OCI-LY3 (cell line): ENCODE measurements at regions not wholly inside any gene's neighbourhood (a gene's known extent, or its start where the extent isn't known, plus 50 kb on each side); places are given as distances from the start of the nearest gene placed in this dataset.

Experiments
- CTCF ChIP-seq: fragments of 200-600, 300-600 bp; sonication (generic); IDR thresholded peaks from 2 replicates; pipeline ENCODE4 v1.5.1; 2014; ENCODE audit warnings: antibody characterized with exemption, low read length, low read depth
- EZH2phosphoT487 ChIP-seq: fragments of 200-600 bp; shearing (Covaris generic); IDR thresholded peaks from 2 replicates; pipeline ENCODE4 v1.6.1; 2018; ENCODE audit warnings: antibody characterized with exemption, mixed run types, low read depth

DNA sequence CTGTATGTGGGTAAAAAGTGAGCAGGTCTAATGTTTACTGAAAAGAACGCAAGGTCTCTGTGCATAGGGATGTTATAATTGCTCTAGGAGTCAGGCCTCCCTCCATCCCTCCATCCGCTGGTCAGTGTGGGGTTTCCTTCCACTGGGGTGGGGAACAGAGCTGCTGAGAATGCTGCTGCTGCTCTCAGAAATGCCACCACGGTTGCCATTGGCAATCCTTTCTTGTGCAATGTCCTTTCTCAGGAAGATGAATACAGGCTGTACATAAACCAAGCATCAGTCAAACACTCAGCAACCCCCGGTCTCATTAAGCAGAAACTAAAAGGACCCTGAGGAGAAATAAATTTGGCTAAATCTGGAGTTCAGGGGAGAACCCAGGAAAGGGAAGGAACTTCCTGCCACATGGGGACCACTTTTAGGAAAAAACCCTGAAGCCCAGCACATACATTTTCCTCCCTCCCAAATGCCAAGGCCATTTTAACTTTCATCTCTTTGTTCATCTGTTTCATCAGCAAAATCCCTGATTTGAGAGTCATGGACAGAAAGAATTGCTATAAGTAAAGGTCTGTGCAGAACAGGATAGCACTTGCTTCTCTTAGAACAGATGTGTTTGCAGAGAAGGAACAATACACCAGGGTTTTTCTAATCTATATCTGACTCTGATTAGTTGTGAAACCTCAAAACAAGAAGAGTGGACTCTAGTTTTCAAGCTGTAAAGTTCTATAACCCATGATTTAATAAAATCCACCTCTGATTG lies 70.4 kb upstream of the SLC1A3 start:
- no peak for TF ChIP-seq CTCF
- TF ChIP-seq EZH2phosphoT487 = no peak
